LNCAP (cell line): ENCODE measurements at regions not wholly inside any gene's neighbourhood (a gene's known extent, or its start where the extent isn't known, plus 50 kb on each side); places are given as distances from the start of the nearest gene placed in this dataset.

ENCODE experiments used
- TF ChIP-seq, protein P1 (sequence below): fragments of 450-650 bp; IDR thresholded peaks from 2 replicates; pipeline ENCODE4 v1.5.1; 2017; ENCODE audit warnings: mild to moderate bottlenecking

DNA sequence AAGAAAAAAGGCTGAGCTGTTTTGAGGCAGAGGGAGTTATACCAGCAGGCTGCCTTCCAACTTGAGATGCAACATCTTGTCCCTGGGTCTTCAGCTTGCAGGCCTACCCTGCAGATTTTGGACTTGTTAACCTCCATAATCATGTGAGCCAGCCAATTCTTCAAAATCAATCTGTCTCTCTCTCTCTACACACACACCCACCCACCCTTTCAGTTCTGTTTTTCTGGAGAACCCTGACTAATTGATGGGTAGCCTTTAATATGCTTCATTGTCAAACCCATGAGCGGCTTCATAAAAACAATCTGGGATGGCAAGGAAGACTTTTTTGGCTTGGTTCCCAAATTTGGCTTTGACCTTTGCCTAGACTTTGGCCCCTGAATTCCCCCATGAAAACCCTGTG is 113.9 kb downstream of the TMX1 start:
- TF ChIP-seq, protein P1, sequence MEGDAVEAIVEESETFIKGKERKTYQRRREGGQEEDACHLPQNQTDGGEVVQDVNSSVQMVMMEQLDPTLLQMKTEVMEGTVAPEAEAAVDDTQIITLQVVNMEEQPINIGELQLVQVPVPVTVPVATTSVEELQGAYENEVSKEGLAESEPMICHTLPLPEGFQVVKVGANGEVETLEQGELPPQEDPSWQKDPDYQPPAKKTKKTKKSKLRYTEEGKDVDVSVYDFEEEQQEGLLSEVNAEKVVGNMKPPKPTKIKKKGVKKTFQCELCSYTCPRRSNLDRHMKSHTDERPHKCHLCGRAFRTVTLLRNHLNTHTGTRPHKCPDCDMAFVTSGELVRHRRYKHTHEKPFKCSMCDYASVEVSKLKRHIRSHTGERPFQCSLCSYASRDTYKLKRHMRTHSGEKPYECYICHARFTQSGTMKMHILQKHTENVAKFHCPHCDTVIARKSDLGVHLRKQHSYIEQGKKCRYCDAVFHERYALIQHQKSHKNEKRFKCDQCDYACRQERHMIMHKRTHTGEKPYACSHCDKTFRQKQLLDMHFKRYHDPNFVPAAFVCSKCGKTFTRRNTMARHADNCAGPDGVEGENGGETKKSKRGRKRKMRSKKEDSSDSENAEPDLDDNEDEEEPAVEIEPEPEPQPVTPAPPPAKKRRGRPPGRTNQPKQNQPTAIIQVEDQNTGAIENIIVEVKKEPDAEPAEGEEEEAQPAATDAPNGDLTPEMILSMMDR: no peak

DNA sequence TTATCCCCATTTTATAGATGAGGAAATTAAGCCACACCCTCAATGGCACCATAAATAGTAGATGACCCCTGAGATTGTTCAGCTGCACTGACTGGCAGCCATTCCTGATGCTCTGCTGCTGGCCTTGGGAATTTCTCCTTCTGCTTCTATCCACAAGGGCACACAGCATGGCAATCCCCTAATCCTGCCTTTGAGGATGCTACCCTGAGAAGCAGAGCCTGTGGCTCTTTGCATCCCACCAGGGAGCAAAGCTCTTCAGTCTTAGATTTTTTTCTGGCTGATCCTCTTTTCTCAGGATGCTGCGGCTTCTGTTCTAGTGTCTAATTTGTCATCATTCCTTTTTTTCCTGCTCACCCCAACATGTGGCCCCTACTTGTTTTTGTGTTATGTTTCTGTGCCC is 114.8 kb downstream of the TMX1 start:
- TF ChIP-seq, protein P1: no peak

DNA sequence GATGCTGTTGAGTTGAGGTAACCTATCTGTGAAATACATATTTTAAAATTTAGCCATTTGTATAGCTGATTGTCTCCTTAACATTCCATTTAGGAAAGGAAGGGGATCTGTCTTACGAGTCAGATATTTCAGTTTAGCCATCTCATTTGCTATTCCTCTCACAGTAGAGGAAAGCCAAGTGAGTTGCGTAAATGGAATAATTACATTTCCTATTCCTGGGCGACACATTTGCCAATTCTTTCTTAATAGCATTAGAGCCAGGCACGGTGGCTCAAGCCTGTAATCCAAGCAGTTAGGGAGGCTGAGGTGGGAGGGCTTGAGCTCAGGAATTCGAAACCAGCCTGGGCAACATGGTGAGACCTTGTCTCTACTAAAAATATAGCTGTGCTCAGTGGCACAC is 116.3 kb downstream of the TMX1 start:
- TF ChIP-seq, protein P1: no peak

DNA sequence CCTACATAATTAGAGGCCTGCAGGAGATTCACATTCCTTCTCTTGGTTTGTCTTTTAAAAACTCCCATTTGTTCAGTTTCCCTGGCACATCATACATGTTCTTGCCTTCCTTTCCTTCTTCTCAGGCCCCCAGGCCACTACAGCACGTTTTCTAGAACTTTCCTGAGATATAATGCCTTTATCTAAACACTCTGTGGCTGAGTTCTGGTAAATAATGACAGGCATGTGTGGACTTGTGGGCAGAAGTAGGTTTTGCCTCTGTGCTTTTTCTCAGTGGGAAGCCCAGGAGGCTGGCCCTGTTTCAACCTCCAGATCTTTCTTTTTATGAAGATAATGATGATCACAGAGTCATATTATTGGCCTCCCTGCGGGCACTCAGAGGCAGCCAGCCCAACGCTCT is 117.2 kb downstream of the TMX1 start:
- TF ChIP-seq, protein P1: no peak

DNA sequence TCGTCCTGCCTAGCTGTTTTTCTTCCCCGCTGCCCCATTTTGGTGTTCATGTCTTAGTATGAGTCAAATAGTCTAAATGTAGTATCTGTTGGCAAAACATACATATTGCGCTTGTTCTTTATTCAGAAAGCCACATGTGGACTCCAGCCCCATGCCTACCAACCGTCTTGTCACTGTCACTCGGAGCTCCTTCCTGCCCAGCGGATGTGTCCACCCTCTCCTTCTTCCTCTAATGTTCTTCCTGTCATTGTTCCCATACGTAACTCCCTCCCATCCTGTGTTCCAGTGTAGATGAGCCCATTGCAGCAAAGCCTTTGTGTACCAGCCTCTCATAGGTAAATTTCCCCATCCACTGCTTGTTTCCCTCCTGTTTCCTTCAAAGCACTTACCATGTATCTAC is 120.5 kb downstream of the TMX1 start:
- TF ChIP-seq, protein P1: no peak

DNA sequence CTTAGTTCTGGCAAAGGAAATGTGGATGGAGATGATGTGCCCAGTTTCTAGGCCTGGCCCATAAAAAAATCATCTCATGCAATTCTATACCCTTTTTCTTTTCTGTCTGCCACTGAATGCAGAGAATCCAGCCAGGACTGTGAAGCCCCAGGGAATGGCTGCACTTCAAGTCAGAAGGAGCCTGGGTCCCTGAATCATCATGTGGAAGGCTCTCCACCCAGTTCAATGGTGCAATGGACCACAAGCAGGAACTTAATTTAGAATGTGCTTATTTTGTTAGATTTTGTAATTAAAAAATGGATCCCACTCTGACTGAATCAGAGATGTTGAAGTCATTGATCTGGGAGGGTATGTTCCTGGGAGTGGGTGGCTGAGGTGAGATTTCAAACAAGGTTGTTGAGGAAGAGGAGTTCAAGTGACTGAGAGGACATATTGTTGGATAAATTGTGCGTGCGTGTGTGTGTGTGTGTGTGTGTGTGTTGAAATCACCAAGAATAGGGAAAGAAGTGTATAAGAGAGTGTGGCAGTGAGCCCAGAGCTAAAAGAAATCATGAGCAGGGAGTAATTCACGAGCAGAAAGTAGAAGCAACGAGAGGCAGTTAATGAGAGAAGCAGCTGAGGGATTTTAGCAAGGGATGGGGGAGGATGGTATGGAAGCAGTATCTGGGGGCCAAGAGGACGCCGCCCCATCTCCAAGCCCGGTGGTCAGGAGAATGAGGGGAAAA is 125.4 kb downstream of the TMX1 start:
- TF ChIP-seq, protein P1: no peak

DNA sequence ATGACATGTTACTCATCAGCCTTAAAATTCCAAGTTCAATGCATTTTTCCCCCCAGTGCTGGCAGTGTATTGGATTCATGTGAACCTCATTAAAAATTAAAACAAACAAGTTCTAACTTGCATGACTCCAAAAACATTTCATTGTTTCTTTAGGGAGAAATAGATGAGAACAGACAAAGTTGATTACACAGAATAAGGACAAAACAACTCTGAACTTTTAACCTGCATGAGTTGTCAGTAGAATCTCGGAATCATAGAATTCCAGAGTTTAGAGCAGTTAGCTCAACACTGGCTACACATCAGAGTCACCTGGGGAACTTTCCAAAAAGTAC is 127.5 kb downstream of the TMX1 start:
- TF ChIP-seq, protein P1: no peak

DNA sequence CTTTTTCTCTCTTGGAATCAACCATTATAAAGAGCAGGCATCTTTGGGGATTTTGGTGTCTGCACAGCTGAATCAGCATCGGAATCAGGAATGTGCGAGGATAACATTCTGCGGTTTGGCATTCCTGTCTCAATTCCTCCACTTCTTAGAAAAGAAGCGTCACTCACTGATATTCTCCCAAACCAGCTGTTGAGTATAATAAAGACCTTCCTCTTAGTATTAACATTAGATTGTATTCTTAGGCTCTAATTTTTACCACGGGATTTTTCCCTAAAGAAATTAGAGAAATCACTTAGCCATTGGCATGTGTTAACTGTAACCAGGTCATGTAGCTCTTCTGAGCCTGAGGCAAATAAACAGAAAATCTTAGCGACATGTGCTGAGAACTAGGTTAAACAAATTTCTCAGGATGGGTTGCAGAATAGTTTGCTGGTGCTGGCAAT is 128.7 kb downstream of the TMX1 start:
- TF ChIP-seq, protein P1: no peak
